GM23338 (cell line): ENCODE measurements at regions not wholly inside any gene's neighbourhood (a gene's known extent, or its start where the extent isn't known, plus 50 kb on each side); places are given as distances from the start of the nearest gene placed in this dataset.

Experiments used
- EZH2 ChIP-seq: fragments of 200-600 bp; sonication (generic); IDR thresholded peaks from one replicate; pipeline ENCODE4 v1.8.0; 2017; ENCODE audit warnings: antibody characterized with exemption, mild to moderate bottlenecking, low read depth; ENCODE audit not compliant: unreplicated experiment
- EZH2phosphoT487 ChIP-seq: fragments of 200-600 bp; sonication (generic); IDR thresholded peaks from one replicate; pipeline ENCODE4 v1.8.1; 2018; ENCODE audit warnings: antibody characterized with exemption; ENCODE audit not compliant: unreplicated experiment
- JUNB ChIP-seq: IDR thresholded peaks from one replicate; pipeline ENCODE4 v1.6.1; 2016; ENCODE audit warnings: antibody characterized with exemption; ENCODE audit not compliant: unreplicated experiment
- STAT1 ChIP-seq: IDR thresholded peaks from one replicate; pipeline ENCODE4 v1.6.1; 2016; ENCODE audit warnings: antibody characterized with exemption; ENCODE audit not compliant: unreplicated experiment
- ZNF331 ChIP-seq: fragments of 250-450 bp; sonication (Bioruptor Pico); IDR thresholded peaks from 2 replicates; pipeline ENCODE4 v1.5.0; 2020; ENCODE audit warnings: low read depth, mild to moderate bottlenecking, moderate library complexity
- TF ChIP-seq, protein P1 (sequence below): fragments of 250-450 bp; sonication (Bioruptor Pico); IDR thresholded peaks from 2 replicates; pipeline ENCODE4 v1.5.0; 2020; ENCODE audit warnings: mild to moderate bottlenecking, moderate library complexity
- TF ChIP-seq, protein P2 (sequence below), 2 experiments: fragments of 200-600 bp in 1 of 2; sonication (generic) in 1 of 2; conservative IDR thresholded peaks; 2 replicates each; pipeline versions ENCODE4 v1.5.1 to v1.6.1; 2016 to 2017; ENCODE audit warnings: antibody characterized with exemption in 2 of 2, low read depth in 2 of 2, mild to moderate bottlenecking in 2 of 2, moderate library complexity in 1 of 2
- TF ChIP-seq, protein P3 (sequence below): IDR thresholded peaks from one replicate; pipeline ENCODE4 v1.6.1; 2018; ENCODE audit warnings: antibody characterized with exemption; ENCODE audit not compliant: unreplicated experiment
- TF ChIP-seq, protein P4 (sequence below): IDR thresholded peaks from 2 replicates; pipeline ENCODE4 v1.6.1; 2016; ENCODE audit warnings: antibody characterized with exemption

DNA sequence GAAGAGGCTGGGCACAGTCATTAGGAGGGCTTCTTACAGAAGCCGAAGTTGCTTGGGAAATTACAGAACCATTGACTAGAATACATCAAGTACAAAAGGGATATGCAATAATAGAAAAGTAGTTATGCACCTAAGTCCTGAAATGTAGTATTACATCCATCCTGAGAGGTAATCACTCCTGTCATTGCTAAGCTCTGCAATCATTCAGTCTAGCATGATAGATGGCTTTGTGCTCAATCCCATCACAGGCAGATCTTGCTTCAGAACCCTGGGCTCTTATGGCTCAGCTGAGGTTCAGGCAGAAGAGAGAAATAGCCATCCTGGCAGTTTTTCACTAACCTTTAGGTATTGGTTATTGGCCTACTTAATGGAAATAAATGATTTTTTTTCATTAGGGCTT is 231.7 kb upstream of the AFF2 start (continued):
- TF ChIP-seq, protein P1, sequence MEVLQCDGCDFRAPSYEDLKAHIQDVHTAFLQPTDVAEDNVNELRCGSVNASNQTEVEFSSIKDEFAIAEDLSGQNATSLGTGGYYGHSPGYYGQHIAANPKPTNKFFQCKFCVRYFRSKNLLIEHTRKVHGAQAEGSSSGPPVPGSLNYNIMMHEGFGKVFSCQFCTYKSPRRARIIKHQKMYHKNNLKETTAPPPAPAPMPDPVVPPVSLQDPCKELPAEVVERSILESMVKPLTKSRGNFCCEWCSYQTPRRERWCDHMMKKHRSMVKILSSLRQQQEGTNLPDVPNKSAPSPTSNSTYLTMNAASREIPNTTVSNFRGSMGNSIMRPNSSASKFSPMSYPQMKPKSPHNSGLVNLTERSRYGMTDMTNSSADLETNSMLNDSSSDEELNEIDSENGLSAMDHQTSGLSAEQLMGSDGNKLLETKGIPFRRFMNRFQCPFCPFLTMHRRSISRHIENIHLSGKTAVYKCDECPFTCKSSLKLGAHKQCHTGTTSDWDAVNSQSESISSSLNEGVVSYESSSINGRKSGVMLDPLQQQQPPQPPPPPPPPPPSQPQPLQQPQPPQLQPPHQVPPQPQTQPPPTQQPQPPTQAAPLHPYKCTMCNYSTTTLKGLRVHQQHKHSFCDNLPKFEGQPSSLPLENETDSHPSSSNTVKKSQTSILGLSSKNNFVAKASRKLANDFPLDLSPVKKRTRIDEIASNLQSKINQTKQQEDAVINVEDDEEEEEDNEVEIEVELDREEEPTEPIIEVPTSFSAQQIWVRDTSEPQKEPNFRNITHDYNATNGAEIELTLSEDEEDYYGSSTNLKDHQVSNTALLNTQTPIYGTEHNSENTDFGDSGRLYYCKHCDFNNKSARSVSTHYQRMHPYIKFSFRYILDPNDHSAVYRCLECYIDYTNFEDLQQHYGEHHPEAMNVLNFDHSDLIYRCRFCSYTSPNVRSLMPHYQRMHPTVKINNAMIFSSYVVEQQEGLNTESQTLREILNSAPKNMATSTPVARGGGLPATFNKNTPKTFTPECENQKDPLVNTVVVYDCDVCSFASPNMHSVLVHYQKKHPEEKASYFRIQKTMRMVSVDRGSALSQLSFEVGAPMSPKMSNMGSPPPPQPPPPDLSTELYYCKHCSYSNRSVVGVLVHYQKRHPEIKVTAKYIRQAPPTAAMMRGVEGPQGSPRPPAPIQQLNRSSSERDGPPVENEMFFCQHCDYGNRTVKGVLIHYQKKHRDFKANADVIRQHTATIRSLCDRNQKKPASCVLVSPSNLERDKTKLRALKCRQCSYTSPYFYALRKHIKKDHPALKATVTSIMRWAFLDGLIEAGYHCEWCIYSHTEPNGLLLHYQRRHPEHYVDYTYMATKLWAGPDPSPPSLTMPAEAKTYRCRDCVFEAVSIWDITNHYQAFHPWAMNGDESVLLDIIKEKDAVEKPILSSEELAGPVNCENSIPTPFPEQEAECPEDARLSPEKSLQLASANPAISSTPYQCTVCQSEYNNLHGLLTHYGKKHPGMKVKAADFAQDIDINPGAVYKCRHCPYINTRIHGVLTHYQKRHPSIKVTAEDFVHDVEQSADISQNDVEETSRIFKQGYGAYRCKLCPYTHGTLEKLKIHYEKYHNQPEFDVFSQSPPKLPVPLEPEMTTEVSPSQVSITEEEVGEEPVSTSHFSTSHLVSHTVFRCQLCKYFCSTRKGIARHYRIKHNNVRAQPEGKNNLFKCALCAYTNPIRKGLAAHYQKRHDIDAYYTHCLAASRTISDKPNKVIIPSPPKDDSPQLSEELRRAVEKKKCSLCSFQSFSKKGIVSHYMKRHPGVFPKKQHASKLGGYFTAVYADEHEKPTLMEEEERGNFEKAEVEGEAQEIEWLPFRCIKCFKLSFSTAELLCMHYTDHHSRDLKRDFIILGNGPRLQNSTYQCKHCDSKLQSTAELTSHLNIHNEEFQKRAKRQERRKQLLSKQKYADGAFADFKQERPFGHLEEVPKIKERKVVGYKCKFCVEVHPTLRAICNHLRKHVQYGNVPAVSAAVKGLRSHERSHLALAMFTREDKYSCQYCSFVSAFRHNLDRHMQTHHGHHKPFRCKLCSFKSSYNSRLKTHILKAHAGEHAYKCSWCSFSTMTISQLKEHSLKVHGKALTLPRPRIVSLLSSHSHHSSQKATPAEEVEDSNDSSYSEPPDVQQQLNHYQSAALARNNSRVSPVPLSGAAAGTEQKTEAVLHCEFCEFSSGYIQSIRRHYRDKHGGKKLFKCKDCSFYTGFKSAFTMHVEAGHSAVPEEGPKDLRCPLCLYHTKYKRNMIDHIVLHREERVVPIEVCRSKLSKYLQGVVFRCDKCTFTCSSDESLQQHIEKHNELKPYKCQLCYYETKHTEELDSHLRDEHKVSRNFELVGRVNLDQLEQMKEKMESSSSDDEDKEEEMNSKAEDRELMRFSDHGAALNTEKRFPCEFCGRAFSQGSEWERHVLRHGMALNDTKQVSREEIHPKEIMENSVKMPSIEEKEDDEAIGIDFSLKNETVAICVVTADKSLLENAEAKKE (CRISPR knock-in tag): no peak
- TF ChIP-seq, protein P2, sequence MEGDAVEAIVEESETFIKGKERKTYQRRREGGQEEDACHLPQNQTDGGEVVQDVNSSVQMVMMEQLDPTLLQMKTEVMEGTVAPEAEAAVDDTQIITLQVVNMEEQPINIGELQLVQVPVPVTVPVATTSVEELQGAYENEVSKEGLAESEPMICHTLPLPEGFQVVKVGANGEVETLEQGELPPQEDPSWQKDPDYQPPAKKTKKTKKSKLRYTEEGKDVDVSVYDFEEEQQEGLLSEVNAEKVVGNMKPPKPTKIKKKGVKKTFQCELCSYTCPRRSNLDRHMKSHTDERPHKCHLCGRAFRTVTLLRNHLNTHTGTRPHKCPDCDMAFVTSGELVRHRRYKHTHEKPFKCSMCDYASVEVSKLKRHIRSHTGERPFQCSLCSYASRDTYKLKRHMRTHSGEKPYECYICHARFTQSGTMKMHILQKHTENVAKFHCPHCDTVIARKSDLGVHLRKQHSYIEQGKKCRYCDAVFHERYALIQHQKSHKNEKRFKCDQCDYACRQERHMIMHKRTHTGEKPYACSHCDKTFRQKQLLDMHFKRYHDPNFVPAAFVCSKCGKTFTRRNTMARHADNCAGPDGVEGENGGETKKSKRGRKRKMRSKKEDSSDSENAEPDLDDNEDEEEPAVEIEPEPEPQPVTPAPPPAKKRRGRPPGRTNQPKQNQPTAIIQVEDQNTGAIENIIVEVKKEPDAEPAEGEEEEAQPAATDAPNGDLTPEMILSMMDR (conservative IDR thresholded peaks at IDR 0.05; ENCODE audit: low read depth in 2 of 2): no peak
- TF ChIP-seq, protein P3, sequence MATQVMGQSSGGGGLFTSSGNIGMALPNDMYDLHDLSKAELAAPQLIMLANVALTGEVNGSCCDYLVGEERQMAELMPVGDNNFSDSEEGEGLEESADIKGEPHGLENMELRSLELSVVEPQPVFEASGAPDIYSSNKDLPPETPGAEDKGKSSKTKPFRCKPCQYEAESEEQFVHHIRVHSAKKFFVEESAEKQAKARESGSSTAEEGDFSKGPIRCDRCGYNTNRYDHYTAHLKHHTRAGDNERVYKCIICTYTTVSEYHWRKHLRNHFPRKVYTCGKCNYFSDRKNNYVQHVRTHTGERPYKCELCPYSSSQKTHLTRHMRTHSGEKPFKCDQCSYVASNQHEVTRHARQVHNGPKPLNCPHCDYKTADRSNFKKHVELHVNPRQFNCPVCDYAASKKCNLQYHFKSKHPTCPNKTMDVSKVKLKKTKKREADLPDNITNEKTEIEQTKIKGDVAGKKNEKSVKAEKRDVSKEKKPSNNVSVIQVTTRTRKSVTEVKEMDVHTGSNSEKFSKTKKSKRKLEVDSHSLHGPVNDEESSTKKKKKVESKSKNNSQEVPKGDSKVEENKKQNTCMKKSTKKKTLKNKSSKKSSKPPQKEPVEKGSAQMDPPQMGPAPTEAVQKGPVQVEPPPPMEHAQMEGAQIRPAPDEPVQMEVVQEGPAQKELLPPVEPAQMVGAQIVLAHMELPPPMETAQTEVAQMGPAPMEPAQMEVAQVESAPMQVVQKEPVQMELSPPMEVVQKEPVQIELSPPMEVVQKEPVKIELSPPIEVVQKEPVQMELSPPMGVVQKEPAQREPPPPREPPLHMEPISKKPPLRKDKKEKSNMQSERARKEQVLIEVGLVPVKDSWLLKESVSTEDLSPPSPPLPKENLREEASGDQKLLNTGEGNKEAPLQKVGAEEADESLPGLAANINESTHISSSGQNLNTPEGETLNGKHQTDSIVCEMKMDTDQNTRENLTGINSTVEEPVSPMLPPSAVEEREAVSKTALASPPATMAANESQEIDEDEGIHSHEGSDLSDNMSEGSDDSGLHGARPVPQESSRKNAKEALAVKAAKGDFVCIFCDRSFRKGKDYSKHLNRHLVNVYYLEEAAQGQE: no peak
- TF ChIP-seq ZNF331 (no peak), JUNB (no peak), EZH2phosphoT487 (no peak), STAT1 (no peak), EZH2 (no peak)
- TF ChIP-seq, protein P4, sequence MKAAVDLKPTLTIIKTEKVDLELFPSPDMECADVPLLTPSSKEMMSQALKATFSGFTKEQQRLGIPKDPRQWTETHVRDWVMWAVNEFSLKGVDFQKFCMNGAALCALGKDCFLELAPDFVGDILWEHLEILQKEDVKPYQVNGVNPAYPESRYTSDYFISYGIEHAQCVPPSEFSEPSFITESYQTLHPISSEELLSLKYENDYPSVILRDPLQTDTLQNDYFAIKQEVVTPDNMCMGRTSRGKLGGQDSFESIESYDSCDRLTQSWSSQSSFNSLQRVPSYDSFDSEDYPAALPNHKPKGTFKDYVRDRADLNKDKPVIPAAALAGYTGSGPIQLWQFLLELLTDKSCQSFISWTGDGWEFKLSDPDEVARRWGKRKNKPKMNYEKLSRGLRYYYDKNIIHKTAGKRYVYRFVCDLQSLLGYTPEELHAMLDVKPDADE: no peak
